ENCODE measurements at regions not wholly inside any gene's neighbourhood (a gene's known extent, or its start where the extent isn't known, plus 50 kb on each side); places are given as distances from the start of the nearest gene placed in this dataset.

DNA sequence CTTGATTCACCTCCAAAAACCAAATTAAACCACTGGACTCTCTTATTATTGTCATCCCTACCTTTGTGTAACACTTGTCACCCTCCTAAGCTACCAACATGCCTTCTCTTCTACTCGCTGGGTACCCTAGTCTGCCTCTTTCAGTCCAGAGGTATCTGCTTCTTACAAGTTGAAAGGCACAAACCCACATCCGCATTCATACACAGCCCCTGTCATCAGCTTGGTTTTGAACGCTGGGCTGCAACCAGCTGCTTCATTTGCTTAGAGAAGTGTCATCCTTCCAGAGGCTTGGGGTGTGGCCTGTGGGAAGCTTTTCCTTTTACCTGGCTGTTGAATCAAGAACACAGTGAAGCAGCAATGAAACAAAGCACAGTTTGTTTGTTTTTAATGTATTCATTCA is 138.8 kb upstream of the WWC1 start:
- no peaks in the 10 kb centered on the region for H3K36me3 Mint-ChIP-seq
- H3K27ac Mint-ChIP-seq = no peak overlapping the region
- no peaks in the 10 kb centered on the region for H3K9me3 Mint-ChIP-seq
- ChIA-PET CTCF (interaction anchor here (1.1 to 1.7 kb wide), 2 partner anchors 67 to 76 kb away, joined by 3 to 4 read pairs; no protein-coding TSS in a partner anchor), POLR2A (interaction anchor here (1.5 kb wide), 1 partner anchor 13 kb away, joined by 3 read pairs; no protein-coding TSS in a partner anchor)
- no peak overlapping the region for H3K4me3 Mint-ChIP-seq
- ATAC-seq = no peak
- DNase-seq (ENCODE audit: low spot score) = no peak
- H3K4me1 Mint-ChIP-seq = peaks cover 46% of the 10 kb centered on the region
- no peak for TF ChIP-seq IRF2 (CRISPR knock-in tag; IDR thresholded peaks at IDR 0.05; ENCODE audit: borderline replicate concordance, low read depth)
- no peak for TF ChIP-seq RORB (CRISPR knock-in tag; IDR thresholded peaks at IDR 0.05)
- TF ChIP-seq, protein P1, sequence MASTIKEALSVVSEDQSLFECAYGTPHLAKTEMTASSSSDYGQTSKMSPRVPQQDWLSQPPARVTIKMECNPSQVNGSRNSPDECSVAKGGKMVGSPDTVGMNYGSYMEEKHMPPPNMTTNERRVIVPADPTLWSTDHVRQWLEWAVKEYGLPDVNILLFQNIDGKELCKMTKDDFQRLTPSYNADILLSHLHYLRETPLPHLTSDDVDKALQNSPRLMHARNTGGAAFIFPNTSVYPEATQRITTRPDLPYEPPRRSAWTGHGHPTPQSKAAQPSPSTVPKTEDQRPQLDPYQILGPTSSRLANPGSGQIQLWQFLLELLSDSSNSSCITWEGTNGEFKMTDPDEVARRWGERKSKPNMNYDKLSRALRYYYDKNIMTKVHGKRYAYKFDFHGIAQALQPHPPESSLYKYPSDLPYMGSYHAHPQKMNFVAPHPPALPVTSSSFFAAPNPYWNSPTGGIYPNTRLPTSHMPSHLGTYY (CRISPR knock-in tag; IDR thresholded peaks at IDR 0.05) = no peak
- TF ChIP-seq ZNF263 (CRISPR knock-in tag; IDR thresholded peaks at IDR 0.05; ENCODE audit: low read depth) = no peak
- TF ChIP-seq ZNF416 (CRISPR knock-in tag; IDR thresholded peaks at IDR 0.05) = no peak
- no peak for TF ChIP-seq ETV6 (CRISPR knock-in tag; IDR thresholded peaks at IDR 0.05)
- TF ChIP-seq, protein P2, sequence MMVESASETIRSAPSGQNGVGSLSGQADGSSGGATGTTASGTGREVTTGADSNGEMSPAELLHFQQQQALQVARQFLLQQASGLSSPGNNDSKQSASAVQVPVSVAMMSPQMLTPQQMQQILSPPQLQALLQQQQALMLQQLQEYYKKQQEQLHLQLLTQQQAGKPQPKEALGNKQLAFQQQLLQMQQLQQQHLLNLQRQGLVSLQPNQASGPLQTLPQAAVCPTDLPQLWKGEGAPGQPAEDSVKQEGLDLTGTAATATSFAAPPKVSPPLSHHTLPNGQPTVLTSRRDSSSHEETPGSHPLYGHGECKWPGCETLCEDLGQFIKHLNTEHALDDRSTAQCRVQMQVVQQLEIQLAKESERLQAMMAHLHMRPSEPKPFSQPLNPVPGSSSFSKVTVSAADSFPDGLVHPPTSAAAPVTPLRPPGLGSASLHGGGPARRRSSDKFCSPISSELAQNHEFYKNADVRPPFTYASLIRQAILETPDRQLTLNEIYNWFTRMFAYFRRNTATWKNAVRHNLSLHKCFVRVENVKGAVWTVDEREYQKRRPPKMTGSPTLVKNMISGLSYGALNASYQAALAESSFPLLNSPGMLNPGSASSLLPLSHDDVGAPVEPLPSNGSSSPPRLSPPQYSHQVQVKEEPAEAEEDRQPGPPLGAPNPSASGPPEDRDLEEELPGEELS (CRISPR knock-in tag; IDR thresholded peaks at IDR 0.05) = no peak
- TF ChIP-seq NR2C2 (CRISPR knock-in tag; IDR thresholded peaks at IDR 0.05) = no peak
- TF ChIP-seq TEAD1 (CRISPR knock-in tag; IDR thresholded peaks at IDR 0.05) = no peak
- TF ChIP-seq ATF1 (CRISPR knock-in tag; IDR thresholded peaks at IDR 0.05) = no peak
- TF ChIP-seq, protein P3, sequence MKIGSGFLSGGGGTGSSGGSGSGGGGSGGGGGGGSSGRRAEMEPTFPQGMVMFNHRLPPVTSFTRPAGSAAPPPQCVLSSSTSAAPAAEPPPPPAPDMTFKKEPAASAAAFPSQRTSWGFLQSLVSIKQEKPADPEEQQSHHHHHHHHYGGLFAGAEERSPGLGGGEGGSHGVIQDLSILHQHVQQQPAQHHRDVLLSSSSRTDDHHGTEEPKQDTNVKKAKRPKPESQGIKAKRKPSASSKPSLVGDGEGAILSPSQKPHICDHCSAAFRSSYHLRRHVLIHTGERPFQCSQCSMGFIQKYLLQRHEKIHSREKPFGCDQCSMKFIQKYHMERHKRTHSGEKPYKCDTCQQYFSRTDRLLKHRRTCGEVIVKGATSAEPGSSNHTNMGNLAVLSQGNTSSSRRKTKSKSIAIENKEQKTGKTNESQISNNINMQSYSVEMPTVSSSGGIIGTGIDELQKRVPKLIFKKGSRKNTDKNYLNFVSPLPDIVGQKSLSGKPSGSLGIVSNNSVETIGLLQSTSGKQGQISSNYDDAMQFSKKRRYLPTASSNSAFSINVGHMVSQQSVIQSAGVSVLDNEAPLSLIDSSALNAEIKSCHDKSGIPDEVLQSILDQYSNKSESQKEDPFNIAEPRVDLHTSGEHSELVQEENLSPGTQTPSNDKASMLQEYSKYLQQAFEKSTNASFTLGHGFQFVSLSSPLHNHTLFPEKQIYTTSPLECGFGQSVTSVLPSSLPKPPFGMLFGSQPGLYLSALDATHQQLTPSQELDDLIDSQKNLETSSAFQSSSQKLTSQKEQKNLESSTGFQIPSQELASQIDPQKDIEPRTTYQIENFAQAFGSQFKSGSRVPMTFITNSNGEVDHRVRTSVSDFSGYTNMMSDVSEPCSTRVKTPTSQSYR (CRISPR knock-in tag; IDR thresholded peaks at IDR 0.05) = no peak
- TF ChIP-seq NR1H2 (CRISPR knock-in tag; IDR thresholded peaks at IDR 0.05) = no peak
- TF ChIP-seq, protein P4, sequence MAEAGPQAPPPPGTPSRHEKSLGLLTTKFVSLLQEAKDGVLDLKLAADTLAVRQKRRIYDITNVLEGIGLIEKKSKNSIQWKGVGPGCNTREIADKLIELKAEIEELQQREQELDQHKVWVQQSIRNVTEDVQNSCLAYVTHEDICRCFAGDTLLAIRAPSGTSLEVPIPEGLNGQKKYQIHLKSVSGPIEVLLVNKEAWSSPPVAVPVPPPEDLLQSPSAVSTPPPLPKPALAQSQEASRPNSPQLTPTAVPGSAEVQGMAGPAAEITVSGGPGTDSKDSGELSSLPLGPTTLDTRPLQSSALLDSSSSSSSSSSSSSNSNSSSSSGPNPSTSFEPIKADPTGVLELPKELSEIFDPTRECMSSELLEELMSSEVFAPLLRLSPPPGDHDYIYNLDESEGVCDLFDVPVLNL (CRISPR knock-in tag; IDR thresholded peaks at IDR 0.05; ENCODE audit: borderline replicate concordance, low read depth) = no peak
- TF ChIP-seq SOX15 (CRISPR knock-in tag; IDR thresholded peaks at IDR 0.05) = no peak
- no peak for TF ChIP-seq JUN (CRISPR knock-in tag; IDR thresholded peaks at IDR 0.05)
- TF ChIP-seq, protein P5, sequence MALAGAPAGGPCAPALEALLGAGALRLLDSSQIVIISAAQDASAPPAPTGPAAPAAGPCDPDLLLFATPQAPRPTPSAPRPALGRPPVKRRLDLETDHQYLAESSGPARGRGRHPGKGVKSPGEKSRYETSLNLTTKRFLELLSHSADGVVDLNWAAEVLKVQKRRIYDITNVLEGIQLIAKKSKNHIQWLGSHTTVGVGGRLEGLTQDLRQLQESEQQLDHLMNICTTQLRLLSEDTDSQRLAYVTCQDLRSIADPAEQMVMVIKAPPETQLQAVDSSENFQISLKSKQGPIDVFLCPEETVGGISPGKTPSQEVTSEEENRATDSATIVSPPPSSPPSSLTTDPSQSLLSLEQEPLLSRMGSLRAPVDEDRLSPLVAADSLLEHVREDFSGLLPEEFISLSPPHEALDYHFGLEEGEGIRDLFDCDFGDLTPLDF (CRISPR knock-in tag; IDR thresholded peaks at IDR 0.05) = no peak
- no peaks in the 10 kb centered on the region; the same call in 1 of the 2 replicates for H3K27me3 Mint-ChIP-seq (ENCODE audit: low read depth)

DNA sequence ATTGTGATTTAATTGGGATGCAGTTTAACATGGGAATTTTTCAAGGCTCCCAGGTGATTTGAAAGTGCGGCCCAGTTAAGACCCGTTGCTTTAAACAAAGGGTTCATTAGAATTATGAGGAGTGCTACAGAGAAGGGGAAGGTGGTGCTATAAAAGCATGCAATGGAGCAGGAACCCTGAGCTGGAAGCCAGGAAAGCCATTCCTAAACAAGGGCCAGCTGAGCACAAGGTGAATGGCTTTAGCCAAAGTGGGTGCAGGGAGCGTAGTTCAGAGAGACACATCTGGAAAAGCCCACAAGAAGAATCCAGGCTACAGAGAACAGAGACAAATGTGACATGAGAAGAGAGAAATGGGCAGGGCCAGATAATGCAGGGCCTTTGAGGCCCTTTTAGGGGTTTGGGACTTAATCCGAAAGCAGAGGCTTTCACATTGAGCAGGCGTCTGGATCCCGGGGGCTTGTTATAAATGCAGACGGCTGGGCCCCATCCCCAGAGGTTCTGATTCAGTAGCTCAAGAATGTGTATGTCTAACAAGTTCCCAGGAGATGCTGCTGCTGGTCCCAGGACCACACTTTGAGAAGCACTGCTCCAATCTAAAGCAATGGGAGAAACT is 138.1 kb upstream of the WWC1 start:
- Mint-ChIP-seq H3K27me3 (ENCODE audit: low read depth) (no peaks in the 10 kb centered on the region; the same call in 1 of the 2 replicates), H3K36me3 (no peaks in the 10 kb centered on the region), H3K9me3 (no peaks in the 10 kb centered on the region), H3K27ac (no peak overlapping the region), H3K4me3 (no peak overlapping the region), H3K4me1 (peaks cover 39% of the 10 kb centered on the region)
- CTCF ChIA-PET = interaction anchor here (1.1 kb wide), 1 partner anchor 67 kb away, joined by 3 read pairs; no protein-coding TSS in a partner anchor
- TF ChIP-seq, protein P6, sequence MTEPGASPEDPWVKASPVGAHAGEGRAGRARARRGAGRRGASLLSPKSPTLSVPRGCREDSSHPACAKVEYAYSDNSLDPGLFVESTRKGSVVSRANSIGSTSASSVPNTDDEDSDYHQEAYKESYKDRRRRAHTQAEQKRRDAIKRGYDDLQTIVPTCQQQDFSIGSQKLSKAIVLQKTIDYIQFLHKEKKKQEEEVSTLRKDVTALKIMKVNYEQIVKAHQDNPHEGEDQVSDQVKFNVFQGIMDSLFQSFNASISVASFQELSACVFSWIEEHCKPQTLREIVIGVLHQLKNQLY (CRISPR knock-in tag; IDR thresholded peaks at IDR 0.05) = no peak
- TF ChIP-seq, protein P7, sequence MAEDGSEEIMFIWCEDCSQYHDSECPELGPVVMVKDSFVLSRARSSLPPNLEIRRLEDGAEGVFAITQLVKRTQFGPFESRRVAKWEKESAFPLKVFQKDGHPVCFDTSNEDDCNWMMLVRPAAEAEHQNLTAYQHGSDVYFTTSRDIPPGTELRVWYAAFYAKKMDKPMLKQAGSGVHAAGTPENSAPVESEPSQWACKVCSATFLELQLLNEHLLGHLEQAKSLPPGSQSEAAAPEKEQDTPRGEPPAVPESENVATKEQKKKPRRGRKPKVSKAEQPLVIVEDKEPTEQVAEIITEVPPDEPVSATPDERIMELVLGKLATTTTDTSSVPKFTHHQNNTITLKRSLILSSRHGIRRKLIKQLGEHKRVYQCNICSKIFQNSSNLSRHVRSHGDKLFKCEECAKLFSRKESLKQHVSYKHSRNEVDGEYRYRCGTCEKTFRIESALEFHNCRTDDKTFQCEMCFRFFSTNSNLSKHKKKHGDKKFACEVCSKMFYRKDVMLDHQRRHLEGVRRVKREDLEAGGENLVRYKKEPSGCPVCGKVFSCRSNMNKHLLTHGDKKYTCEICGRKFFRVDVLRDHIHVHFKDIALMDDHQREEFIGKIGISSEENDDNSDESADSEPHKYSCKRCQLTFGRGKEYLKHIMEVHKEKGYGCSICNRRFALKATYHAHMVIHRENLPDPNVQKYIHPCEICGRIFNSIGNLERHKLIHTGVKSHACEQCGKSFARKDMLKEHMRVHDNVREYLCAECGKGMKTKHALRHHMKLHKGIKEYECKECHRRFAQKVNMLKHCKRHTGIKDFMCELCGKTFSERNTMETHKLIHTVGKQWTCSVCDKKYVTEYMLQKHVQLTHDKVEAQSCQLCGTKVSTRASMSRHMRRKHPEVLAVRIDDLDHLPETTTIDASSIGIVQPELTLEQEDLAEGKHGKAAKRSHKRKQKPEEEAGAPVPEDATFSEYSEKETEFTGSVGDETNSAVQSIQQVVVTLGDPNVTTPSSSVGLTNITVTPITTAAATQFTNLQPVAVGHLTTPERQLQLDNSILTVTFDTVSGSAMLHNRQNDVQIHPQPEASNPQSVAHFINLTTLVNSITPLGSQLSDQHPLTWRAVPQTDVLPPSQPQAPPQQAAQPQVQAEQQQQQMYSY (CRISPR knock-in tag; IDR thresholded peaks at IDR 0.05) = peak; percentile 30; the same call in 1 of the 2 replicates
- TF ChIP-seq ZNF232 (CRISPR knock-in tag; IDR thresholded peaks at IDR 0.05) (no peak), JUN (CRISPR knock-in tag; IDR thresholded peaks at IDR 0.05) (no peak), CBFB (CRISPR knock-in tag; IDR thresholded peaks at IDR 0.05; ENCODE audit: low read depth) (no peak)
- TF ChIP-seq, protein P8, sequence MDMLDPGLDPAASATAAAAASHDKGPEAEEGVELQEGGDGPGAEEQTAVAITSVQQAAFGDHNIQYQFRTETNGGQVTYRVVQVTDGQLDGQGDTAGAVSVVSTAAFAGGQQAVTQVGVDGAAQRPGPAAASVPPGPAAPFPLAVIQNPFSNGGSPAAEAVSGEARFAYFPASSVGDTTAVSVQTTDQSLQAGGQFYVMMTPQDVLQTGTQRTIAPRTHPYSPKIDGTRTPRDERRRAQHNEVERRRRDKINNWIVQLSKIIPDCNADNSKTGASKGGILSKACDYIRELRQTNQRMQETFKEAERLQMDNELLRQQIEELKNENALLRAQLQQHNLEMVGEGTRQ (CRISPR knock-in tag; IDR thresholded peaks at IDR 0.05) = no peak
- ATAC-seq (peak; percentile 24), DNase-seq (ENCODE audit: low spot score) (no peak)
- POLR2A ChIA-PET = interaction anchor here (1.5 kb wide), 1 partner anchor 12 kb away, joined by 3 read pairs; no protein-coding TSS in a partner anchor
